ENCODE measurements at regions not wholly inside any gene's neighbourhood (a gene's known extent, or its start where the extent isn't known, plus 50 kb on each side); places are given as distances from the start of the nearest gene placed in this dataset.

DNA sequence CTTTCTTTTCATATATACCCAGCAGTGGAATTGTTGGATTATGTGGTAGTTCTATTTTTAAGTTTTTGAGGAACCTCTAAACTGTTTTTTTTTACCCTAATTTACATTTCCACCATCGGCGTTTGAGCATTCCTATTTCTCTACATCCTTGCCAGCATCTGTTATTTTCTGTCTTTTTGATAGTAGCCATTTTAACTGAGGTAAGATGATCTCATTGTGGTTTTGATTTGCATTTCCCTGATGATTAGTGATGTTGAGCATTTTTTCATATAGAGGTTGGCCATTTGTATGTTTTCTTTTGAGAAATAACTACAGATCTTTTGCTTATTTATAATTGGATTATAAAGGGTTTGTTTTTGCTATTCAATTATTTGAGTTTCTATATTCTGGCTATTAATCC is 71.7 kb upstream of the TNC start:
- no peaks in the 10 kb centered on the region for H3K9me3 ChIP-seq (ENCODE audit: severe bottlenecking)
- no peak for DNase-seq (ENCODE audit: low spot score)
- no peaks in the 10 kb centered on the region for H3K4me1 ChIP-seq (ENCODE audit: insufficient read depth, poor library complexity, severe bottlenecking)
- H3K4me3 ChIP-seq (ENCODE audit: severe bottlenecking), result no peak overlapping the region
- TF ChIP-seq, protein P1, sequence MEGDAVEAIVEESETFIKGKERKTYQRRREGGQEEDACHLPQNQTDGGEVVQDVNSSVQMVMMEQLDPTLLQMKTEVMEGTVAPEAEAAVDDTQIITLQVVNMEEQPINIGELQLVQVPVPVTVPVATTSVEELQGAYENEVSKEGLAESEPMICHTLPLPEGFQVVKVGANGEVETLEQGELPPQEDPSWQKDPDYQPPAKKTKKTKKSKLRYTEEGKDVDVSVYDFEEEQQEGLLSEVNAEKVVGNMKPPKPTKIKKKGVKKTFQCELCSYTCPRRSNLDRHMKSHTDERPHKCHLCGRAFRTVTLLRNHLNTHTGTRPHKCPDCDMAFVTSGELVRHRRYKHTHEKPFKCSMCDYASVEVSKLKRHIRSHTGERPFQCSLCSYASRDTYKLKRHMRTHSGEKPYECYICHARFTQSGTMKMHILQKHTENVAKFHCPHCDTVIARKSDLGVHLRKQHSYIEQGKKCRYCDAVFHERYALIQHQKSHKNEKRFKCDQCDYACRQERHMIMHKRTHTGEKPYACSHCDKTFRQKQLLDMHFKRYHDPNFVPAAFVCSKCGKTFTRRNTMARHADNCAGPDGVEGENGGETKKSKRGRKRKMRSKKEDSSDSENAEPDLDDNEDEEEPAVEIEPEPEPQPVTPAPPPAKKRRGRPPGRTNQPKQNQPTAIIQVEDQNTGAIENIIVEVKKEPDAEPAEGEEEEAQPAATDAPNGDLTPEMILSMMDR (IDR thresholded peaks at IDR 0.05; ENCODE audit: poor library complexity, severe bottlenecking), result no peak
- H3K27me3 ChIP-seq (ENCODE audit: insufficient read depth, poor library complexity, severe bottlenecking), result no peaks in the 10 kb centered on the region
- H3K27ac ChIP-seq (ENCODE audit: poor library complexity, severe bottlenecking), result no peak overlapping the region
- ATAC-seq (ENCODE audit: low read depth), result no peak
- no peaks in the 10 kb centered on the region for H3K36me3 ChIP-seq (ENCODE audit: low read depth)

DNA sequence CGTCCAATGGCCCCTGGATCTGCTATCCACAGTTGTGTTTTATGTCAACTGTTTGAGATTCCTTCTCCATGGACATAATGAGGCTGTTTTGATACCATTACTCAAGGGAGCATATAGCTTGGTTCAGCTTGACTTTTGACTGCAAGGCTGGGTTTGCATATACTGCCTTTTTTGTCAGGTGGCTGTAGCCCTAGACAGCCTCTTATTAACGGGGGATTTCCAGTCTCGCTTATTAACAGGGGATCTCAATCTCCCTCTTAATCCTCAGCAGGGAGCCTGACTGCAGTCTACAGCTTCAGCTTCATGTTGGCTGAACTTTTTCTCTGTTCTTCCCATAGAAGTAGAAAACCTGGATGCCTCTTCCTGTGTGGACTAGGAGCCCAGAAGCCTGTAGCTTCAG is 73.7 kb upstream of the TNC start:
- Histone ChIP-seq H3K4me3 (ENCODE audit: severe bottlenecking) (no peak overlapping the region), H3K9me3 (ENCODE audit: severe bottlenecking) (no peaks in the 10 kb centered on the region), H3K4me1 (ENCODE audit: insufficient read depth, poor library complexity, severe bottlenecking) (no peaks in the 10 kb centered on the region), H3K36me3 (ENCODE audit: low read depth) (no peaks in the 10 kb centered on the region), H3K27me3 (ENCODE audit: insufficient read depth, poor library complexity, severe bottlenecking) (no peaks in the 10 kb centered on the region), H3K27ac (ENCODE audit: poor library complexity, severe bottlenecking) (no peak overlapping the region)
- ATAC-seq (ENCODE audit: low read depth), result no peak
- TF ChIP-seq, protein P1 (IDR thresholded peaks at IDR 0.05; ENCODE audit: poor library complexity, severe bottlenecking), result no peak
- DNase-seq (ENCODE audit: low spot score), result no peak

DNA sequence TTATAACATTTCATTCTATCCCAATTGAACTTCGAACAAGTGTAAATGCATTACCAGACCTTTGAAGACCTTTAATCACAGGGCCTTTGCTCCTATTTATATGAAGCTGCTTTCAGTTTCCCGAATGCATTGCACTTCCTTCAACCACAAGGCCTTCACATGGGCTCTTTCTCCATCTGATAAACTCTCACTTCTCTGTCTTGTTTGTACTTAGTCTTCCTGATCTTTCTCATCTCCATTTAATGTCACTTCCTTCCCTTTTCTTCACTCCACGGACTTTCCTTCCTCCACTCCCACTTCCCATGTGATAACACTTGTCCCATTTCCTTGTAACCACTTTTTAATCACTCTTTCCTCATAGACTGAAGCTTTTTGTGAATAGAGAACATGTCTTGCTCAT is 74.3 kb upstream of the TNC start:
- H3K27me3 ChIP-seq (ENCODE audit: insufficient read depth, poor library complexity, severe bottlenecking), result no peaks in the 10 kb centered on the region
- no peaks in the 10 kb centered on the region for H3K4me1 ChIP-seq (ENCODE audit: insufficient read depth, poor library complexity, severe bottlenecking)
- no peaks in the 10 kb centered on the region for H3K9me3 ChIP-seq (ENCODE audit: severe bottlenecking)
- DNase-seq (ENCODE audit: low spot score) (no peak), ATAC-seq (ENCODE audit: low read depth) (no peak)
- H3K36me3 ChIP-seq (ENCODE audit: low read depth), result no peaks in the 10 kb centered on the region
- TF ChIP-seq, protein P1 (IDR thresholded peaks at IDR 0.05; ENCODE audit: poor library complexity, severe bottlenecking), result no peak
- H3K27ac ChIP-seq (ENCODE audit: poor library complexity, severe bottlenecking), result no peak overlapping the region
- no peak overlapping the region for H3K4me3 ChIP-seq (ENCODE audit: severe bottlenecking)

DNA sequence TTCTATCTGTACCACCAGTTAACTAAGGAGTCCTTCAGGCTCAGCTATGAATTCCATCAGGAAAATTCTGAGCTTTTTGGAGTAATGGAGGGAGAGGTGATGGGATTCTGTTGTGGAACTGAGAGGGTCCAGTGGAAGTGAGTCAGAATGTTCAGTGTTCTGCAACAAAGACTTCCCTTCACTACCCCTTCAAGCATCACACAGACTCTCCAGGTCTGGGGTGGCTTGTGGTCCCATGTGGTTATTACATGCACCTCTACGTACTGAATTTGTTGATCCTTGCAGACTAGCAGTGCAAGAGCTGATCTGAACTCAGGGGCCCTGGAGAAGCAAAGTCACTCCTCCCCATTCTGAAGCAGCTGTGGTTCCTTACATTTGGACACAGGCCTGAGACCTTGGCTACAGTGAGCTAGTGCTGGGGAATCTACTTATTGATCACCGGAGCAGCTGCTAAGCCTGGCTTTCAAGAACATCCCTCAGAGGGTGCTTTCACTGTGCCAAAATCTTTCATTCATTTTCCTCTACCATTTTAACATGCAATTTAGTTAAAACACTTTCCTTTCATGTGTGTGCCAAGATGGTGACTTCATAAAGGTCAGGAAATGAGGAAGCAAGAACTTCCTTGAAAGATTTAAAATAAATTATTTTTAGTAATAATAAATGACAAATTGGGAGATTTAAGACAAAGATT is 75.0 kb upstream of the TNC start:
- TF ChIP-seq, protein P1 (IDR thresholded peaks at IDR 0.05; ENCODE audit: poor library complexity, severe bottlenecking), result no peak
- Histone ChIP-seq H3K4me3 (ENCODE audit: severe bottlenecking) (no peak overlapping the region), H3K36me3 (ENCODE audit: low read depth) (no peaks in the 10 kb centered on the region), H3K4me1 (ENCODE audit: insufficient read depth, poor library complexity, severe bottlenecking) (no peaks in the 10 kb centered on the region), H3K27ac (ENCODE audit: poor library complexity, severe bottlenecking) (no peak overlapping the region), H3K9me3 (ENCODE audit: severe bottlenecking) (no peaks in the 10 kb centered on the region), H3K27me3 (ENCODE audit: insufficient read depth, poor library complexity, severe bottlenecking) (no peaks in the 10 kb centered on the region)
- DNase-seq (ENCODE audit: low spot score) (no peak), ATAC-seq (ENCODE audit: low read depth) (no peak)

DNA sequence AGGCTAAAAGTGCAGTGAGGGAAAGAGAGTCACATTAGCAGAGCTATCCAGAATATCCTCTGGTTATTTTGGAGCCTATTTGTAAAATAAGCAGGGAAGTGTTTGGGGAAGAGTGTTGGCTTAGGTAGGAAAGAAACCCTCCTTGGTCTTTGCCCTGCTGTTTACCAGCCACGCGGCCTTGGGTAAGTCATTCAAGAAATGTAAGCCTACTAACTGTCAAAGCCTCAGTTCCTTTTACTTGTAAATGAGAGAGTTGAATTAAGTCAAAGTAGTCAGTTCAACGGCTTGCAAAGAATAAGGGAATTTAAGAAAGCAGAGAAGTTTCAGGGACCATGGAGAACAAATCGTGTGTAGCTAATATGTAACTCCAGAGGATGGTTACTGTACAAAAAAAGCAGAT is 75.8 kb upstream of the TNC start:
- Histone ChIP-seq H3K4me1 (ENCODE audit: insufficient read depth, poor library complexity, severe bottlenecking) (no peaks in the 10 kb centered on the region), H3K27me3 (ENCODE audit: insufficient read depth, poor library complexity, severe bottlenecking) (no peaks in the 10 kb centered on the region), H3K27ac (ENCODE audit: poor library complexity, severe bottlenecking) (no peak overlapping the region), H3K9me3 (ENCODE audit: severe bottlenecking) (no peaks in the 10 kb centered on the region), H3K4me3 (ENCODE audit: severe bottlenecking) (no peak overlapping the region), H3K36me3 (ENCODE audit: low read depth) (no peaks in the 10 kb centered on the region)
- TF ChIP-seq, protein P1 (IDR thresholded peaks at IDR 0.05; ENCODE audit: poor library complexity, severe bottlenecking), result no peak
- ATAC-seq (ENCODE audit: low read depth) (no peak), DNase-seq (ENCODE audit: low spot score) (no peak)
